ENCODE measurements at regions not wholly inside any gene's neighbourhood (a gene's known extent, or its start where the extent isn't known, plus 50 kb on each side); places are given as distances from the start of the nearest gene placed in this dataset.
"Not testable (repeated sequence)": the region's sequence is repeated elsewhere in the genome, so short reads cannot be mapped to it uniquely, and the experiment has no call there.

DNA sequence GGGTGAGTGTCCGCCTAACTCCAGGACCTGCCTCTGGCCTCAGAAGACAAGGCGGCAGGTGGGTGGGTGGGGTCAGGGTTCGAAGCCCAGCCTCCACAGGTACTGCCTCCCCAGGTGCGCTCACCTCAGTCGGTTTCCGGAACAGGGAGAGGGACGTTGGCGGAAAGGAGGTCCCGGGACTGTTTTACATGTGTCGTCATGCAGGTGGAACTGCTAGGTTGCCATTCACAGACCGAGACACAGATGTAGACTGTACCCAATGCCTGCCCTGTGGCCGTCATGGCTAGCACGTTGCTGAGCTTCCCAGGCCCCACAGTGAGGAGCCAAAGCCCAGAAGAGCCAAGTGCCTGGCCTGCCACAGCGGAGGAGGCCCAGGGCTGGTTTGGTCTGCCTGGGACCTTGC is 284.0 kb upstream of the HS6ST1 start:
- DNase-seq = no peak

DNA sequence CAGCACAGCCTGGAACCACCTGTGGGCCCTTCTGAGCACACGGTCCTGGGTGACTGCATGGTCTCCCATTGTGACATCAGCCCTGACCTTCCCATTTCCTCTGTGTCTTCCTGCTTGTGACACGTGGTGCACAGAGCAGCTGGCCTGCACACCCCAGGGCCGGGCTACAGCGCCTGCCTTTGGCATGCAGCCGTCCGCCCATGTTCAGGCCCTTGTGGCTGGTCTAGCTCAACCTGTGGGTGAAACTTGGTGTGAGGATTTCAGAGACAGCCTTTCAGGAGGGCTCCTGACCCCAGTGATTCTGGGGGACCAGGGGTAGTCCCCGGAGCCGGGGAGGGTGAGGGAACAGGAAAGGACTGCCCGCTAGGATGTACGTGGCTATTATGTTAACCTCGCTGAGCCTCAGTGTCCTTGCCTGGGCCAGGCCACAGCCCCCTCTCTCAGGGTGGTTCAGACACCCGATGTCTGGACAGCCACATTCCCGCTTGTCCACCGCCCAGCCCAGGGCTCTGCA is 284.8 kb upstream of the HS6ST1 start:
- DNase-seq = no peak

GRCh38 chr2:128604045-128604444 is 285.4 kb upstream of the HS6ST1 start:
- no peak for DNase-seq

DNA sequence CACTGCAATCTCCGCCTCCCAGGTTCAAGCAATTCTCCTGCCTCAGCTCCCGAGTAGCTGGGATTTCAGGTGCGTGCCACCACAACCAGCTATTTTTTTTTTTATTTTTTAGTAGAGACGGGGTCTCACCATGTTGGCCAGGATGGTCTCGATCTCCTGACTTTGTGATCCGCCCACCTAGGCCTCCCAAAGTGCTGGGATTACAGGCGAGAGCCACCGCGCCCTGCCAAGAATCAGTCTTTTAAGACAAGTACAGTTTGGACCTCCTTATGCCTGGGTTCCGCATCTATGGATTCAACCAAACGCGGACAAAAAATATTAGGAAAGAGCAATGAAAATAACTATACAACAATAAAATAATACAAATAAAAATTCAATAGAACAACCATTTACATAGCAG is 285.9 kb upstream of the HS6ST1 start:
- DNase-seq = not testable (repeated sequence)

GRCh38 chr2:128605421-128605820 is 286.8 kb upstream of the HS6ST1 start:
- no peak for DNase-seq

DNA sequence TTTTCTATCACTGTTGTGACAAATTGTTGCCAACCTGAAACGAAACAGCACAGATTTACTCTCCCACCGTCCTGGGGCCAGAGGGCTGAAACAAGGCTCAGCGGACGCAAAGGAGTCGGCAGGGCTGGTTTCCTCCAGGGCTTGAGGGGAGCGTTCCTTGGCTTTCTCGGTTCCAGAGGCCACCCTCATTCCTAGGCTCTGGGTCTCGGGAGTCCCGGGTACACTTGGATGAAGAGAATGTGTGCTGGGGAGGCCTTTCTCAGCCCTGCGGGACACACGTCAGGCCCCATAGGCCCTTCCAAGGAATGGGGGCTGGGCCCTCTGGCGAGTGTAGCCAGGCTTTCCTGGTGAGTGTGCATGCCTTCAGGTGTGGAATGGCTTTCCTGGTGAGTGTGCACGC is 287.3 kb upstream of the HS6ST1 start:
- no peak for DNase-seq

GRCh38 chr2:128606837-128607236 is 288.2 kb upstream of the HS6ST1 start:
- no peak for DNase-seq

DNA sequence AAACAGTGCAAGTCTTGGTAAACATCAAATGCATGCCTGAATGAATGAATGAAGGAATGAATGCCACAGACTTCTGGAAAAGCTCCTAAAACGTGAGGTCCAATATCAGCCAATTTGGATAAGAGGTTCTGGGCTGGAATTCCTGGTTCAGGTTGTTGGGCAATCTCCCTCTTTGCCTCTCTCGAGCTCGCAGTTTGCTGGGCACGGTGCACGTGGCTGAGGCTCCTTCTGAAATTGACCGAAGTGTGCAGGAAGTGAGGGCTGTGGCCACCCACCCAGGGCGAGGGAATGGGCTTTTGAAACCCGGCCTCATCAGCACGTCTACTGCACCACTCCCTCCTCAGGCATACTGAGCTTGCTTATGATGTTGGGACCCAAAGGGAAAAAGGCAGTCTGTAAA is 288.8 kb upstream of the HS6ST1 start:
- DNase-seq = no peak

- DNase-seq = no peak
These were observed 289.3 kb upstream of the HS6ST1 start for GRCh38 chr2:128607911-128608506.

DNA sequence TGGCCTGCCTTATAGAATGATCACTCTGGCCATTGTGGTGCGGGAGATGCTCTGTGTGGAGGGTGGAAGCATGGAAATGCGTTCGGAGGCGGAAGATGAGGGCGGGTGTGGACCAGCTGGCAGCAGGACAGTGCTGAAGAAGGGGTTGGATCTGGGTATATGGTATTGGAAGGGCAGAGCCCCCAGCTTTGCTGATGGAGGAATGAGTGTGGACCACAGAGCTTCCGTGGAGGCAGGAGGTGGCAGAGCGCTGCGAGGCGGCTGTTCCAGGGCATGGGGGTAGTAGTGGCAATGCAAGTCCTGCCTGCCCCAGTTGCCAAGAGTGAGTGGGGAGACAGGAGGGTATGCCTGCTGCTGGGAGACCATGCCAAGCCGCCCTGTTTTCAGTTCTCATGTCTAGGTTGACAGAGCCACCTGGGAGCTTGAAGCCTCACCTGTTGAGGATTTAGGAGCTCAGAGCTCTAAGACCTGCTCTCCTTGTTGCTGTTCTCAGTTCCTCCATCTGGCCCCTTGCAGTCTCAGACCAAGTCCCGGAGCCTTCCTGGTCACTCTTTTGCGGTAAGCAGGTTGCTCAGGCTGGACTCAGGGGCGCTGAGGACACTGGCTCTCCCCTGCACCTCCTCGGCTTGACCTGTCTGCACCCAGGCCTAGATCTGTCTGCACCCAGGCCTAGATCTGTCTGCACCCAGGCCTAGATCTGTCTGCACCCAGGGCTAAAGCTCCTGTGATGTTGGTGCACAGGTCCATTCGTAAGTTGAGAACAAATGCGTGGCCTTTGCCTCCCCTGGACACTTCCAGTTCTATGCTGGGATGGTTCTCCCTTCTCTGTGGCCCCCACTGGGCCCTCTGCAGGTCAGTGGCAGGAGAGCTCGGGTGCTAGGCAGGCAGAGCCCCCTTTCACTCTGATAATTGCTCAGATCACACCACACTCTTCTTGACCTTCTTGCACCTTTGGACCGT is 290.5 kb upstream of the HS6ST1 start:
- DNase-seq = no peak

- DNase-seq = no peak
These were observed 291.8 kb upstream of the HS6ST1 start for GRCh38 chr2:128610496-128610895.

GRCh38 chr2:128611421-128612320 is 293.0 kb upstream of the HS6ST1 start:
- no peak for DNase-seq

DNA sequence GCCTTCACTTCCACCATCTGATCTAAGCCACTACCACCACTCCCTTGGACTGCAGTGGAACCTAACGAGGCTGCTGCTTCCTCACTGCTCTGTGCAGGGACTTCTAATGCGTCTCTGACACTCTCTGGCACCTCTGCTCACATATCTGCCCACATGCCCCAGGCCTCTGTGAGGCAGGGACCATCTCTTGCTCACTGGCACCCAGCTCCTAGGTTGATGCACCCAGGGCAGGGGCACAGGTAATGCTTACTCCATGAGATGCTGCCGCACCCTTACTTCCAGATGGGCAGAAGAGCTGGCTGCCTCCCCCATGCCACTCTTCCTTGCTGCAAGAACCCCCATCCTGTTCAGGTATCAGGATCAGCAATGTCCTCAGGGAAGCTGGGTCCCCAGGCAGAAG is 294.0 kb upstream of the HS6ST1 start:
- DNase-seq = no peak

DNA sequence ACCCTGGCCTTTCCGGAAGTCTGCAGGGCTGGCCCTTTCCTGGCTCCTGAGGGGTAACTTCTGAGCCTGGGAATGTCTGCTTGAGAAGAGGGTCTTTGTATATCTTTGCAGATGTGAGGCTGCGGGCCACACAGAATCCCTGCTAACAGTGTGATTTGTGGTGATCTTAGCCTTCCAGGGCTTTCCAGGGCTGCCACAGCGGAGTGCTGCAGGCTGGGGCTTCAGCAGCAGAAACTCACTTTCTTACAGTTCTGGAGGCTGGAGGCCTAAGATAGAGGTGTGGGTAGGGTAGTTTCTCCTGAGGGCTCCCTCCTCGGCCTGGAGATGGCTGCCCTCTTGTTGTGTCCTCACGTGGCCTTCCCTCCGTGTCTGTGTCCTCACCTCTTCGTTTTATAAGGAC is 294.7 kb upstream of the HS6ST1 start:
- DNase-seq = no peak

DNA sequence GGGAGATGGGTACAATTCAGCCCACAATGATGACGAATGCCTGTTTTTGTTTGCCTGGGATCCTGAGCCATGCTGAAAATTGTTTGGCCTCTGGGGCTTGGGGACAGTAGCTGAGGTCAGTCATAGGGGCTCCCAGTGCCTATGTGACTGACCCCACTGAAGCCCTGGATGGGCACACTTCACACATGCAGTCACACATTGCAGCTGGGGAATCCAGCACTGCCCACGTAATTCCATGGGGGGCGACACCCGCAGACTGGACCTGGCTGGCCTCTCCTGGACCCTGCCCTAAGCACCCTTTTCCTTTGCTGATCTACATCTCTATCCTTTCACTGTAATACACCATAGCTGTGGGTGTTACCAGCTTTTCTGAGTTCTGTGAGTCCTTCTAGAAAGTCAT is 295.2 kb upstream of the HS6ST1 start:
- DNase-seq = no peak

DNA sequence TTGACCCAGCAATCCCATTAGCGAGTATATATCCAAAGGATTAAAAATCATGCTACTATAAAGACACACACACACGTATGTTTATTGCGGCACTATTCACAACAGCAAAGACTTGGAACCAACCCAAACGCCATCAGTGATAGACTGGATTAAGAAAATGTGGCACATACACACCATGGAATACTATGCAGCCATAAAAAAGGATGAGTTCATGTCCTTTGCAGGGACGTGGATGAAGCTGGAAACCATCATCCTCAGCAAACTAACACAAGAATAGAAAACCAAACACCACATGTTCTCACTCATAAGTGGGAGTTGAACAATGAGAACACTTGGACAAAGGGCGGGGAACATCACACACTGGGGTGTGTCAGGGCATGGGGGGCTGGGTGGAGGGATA is 296.2 kb upstream of the HS6ST1 start:
- DNase-seq = not testable (repeated sequence)

DNA sequence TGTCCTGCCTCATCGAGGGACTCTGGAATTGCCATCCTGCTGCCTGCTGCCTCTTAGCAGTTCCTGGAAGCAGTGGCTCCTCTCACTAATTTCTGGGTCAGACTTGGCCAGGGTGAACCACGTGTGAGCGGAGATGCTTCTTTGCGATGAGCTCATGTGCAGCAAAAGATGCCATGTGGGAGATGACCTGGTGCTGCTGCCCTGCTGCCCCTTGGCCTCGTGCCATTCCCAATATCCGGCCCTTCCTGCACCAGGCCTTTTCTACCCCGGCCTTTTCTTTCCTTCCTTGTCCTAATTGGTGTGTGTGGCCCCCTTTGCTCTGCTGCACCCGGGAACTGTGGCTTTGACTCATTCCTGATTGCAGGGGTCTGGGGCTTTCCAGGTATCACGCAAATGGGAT is 296.9 kb upstream of the HS6ST1 start:
- no peak for DNase-seq

DNA sequence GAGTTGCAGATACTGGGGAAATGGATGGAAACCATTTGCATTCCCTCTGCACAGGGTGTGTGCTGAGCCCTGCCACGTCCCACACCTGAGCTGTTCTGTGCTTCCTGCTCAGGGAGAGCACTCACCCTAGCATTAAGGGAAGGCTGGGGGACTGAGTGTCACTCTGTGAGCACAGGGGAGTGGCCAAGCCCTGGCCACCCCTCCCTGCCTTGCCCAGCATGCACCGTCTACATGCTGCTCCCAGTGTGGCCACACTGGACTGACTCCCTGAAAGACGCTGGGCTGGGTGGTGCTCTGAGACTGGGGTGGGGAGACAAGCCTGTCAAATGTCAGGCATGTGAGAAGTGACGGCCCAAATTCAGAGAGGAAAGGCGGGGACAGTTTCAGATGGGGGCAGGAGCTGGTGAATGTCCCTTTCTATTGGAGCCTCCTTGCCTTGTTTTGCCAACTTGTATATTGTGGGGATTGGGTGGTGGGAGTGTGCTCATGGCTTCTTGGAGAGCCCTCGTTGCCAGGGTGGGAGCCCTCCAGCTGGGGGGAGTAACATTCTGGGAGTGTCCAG is 298.4 kb upstream of the HS6ST1 start:
- DNase-seq = no peak

- DNase-seq = no peak
These were observed 299.0 kb upstream of the HS6ST1 start for GRCh38 chr2:128617661-128618060.

- no peak for DNase-seq
These were observed 300.0 kb upstream of the HS6ST1 start for GRCh38 chr2:128618642-128619041.

- no peak for DNase-seq
These were observed 301.0 kb upstream of the HS6ST1 start for GRCh38 chr2:128619471-128620325.

- DNase-seq = no peak
These were observed 302.4 kb upstream of the HS6ST1 start for GRCh38 chr2:128621074-128621473.

All from stimulated activated CD4-positive, alpha-beta T cell treated with anti-CD3 and anti-CD28 coated beads, Interleukin-12 subunit alpha, Interleukin-12 subunit beta, amount 100 ng/mL, for 4 hours (primary cell).